SH-SY5Y (cell line): ENCODE measurements at regions not wholly inside any gene's neighbourhood (a gene's known extent, or its start where the extent isn't known, plus 50 kb on each side); places are given as distances from the start of the nearest gene placed in this dataset.
A peak's percentile ranks its signal among the peaks of the same experiment; 100 is the strongest.

ENCODE experiments used
- GATA2 ChIP-seq: IDR thresholded peaks from 2 replicates; pipeline ENCODE4 v1.6.1; 2011; ENCODE audit warnings: mild to moderate bottlenecking, low read depth, low read length
- GATA3 ChIP-seq: IDR thresholded peaks from 2 replicates; pipeline ENCODE4 v1.6.1; 2011; ENCODE audit warnings: low read depth, mild to moderate bottlenecking, low read length, moderate library complexity

DNA sequence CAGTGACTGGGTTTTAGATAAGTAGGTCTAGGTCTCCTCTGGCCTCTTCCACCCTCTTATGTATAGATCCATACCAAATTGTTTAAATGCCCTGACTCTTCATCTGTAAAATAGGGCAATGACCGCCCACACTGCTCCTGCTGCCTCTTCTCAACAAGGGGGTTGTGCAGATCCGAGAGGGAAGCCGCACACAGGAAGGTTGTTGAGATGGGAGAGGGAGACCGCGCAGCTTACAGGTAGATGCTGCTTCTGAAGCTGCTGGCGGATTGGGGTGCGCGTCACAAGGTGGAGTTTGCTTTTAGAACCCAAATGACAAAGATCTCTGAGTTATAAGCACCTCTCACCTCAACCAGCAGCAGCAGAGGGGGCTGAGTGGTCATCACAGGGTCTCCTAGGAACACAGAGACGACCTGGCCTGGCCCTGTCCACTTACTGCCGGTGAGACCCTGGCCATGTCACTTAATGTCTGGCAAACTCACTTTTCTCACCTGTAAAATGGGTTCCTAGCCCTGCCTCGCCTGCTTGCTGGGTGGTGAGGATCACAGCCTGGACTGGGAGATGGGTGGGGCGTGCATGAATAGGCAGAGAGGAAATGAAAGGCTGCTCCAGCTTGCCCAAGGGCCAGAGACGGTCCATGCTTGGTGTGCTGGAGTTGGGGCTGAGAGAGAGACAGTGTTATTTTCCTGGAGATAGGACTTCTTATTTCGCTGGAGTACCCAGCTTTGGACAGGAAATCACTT is 251.3 kb downstream of the EIPR1 start:
- TF ChIP-seq GATA3 (no peak), GATA2 (no peak)

- no peak for TF ChIP-seq GATA2
- TF ChIP-seq GATA3, result no peak
Observed at GRCh38 chr2:3125761-3126130, 251.9 kb downstream of the EIPR1 start.

GRCh38 chr2:3125001-3125760 is 252.4 kb downstream of the EIPR1 start:
- TF ChIP-seq GATA2, result no peak
- TF ChIP-seq GATA3, result no peak

- peak; percentile 97 for TF ChIP-seq GATA3
- peak; percentile 95 for TF ChIP-seq GATA2
Observed at GRCh38 chr2:3122525-3122924, 255.1 kb downstream of the EIPR1 start.

DNA sequence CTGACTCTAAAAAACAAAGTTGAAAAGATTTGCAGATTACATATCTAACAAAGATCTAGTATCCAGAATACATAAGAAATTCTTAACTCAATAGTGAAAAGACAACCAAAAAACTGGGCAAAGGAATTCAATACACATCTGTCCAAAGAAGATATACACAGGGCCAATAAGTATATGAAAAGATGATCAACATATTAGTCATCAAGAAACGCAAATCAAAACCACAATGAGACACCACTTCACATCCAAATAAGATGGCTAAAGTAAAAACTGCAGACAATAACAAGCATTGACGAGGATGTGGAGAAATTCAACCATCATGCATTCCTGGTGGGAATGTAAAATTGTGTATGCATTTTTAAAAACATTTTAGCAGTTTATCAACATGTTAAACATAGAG is 256.0 kb downstream of the EIPR1 start:
- TF ChIP-seq GATA2 (no peak), GATA3 (no peak)

GRCh38 chr2:3117650-3118216 is 259.9 kb downstream of the EIPR1 start:
- TF ChIP-seq GATA3, result no peak
- no peak for TF ChIP-seq GATA2

- no peak for TF ChIP-seq GATA3
- TF ChIP-seq GATA2, result no peak
Observed at GRCh38 chr2:3116371-3116770, 261.2 kb downstream of the EIPR1 start.

DNA sequence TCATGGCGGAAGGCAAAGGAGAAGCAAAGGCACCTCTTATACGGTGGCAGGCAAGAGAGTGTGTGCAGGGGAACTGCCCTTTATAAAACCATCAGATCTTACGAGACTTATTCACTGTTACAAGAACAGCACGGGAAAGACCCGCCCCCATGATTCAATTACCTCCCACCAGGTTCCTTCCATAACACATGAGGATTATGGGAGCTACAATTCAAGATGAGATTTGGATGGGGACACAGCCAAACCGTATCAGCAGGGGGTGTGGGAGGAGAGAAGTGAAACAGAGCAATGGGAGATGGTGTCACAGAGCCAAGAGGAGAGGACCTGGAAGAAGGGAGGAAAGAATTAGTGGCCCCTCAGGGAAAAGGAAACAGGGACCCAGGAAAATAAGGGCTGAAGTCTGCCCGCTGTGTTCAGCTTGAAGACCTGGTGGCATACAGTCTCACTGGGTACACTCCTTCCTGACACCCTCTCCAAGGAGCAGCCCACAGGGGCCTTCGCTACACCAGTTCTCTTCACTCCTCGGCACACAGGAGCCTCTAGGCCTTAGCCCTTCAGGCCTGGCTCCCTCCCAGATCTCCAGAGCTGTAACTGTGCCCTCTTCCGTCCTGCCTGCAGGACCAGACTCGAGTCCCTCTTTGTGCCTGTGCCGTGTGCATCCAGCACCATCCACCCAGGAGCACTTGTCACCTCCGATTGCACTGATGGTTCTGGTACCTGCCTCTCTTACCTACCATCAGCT is 262.1 kb downstream of the EIPR1 start:
- TF ChIP-seq GATA2 (no peak), GATA3 (no peak)

DNA sequence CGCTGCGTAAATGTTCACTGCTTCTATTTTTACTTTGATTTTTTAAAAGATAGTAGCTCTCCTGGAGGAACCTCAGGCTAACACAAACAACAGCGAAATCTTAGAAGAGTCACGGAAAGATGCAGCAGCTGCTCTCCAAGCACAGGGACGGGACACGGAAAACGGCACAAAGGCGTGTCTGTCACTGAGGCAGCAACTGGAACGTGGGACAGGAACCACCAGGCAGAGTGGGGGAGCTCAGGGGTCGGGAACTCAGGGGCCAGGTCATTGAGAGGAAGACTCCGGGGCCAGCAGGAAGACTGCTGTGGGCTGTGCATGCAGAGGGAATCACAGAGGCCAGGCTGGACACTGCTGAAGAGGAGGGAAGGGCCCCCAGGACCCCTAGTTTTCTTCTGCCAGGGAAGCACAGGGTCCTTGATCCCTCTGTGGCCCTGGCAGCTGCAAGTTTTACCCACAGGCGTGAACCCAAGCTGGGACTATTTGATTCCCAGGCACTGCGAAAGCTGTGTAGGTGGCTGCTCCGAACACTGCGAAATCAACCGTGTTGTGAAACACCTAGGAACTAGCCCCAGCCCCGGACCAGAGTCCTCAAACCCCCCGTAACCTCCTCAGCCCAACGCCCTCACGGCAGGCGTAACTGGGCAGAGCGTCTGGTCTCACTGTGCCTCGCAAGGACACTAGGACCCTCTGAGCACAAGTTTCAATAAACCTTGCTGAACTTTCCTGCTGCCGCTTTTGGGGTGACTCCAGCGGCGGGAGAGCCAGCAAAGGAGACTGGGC is 263.0 kb downstream of the EIPR1 start:
- TF ChIP-seq GATA2 (no peak), GATA3 (no peak)

DNA sequence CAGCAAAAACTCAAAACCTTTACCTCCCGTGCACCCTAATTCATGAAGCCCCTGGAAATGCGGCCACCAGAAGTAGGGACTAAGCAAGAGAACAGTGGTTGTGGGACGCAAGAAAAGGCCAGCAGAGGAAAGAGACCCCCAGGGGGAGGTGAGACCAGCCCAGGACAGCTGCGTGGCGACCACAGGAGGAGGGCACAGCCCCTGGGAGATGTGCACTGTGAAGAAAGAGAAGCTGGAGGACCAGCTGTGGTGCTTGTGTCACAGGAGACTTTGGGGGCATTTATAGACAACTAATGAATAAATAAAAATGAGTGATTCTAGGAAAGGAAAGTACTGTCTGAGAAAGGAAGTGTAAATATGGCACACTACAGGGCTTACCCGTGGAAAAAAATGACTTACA is 263.8 kb downstream of the EIPR1 start:
- TF ChIP-seq GATA3 (no peak), GATA2 (no peak)

- TF ChIP-seq GATA2 (no peak), GATA3 (no peak)
Observed at GRCh38 chr2:3113122-3113521, 264.5 kb downstream of the EIPR1 start.

- TF ChIP-seq GATA2 (no peak), GATA3 (no peak)
Observed at GRCh38 chr2:3112553-3112952, 265.1 kb downstream of the EIPR1 start.

- TF ChIP-seq GATA3, result no peak
- TF ChIP-seq GATA2, result no peak
Observed at GRCh38 chr2:3112131-3112530, 265.5 kb downstream of the EIPR1 start.

- TF ChIP-seq GATA2 (0 out of 2 replicates have a peak, but pooled peaks have one; percentile 53), GATA3 (no peak)
Observed at GRCh38 chr2:3110994-3111666, 266.5 kb downstream of the EIPR1 start.
